NCI-H1105 (cell line): ENCODE measurements at regions not wholly inside any gene's neighbourhood (a gene's known extent, or its start where the extent isn't known, plus 50 kb on each side); places are given as distances from the start of the nearest gene placed in this dataset.
"Not testable (repeated sequence)": the region's sequence is repeated elsewhere in the genome, so short reads cannot be mapped to it uniquely, and the experiment has no call there.

Source experiments
- DNase-seq: peaks from one replicate; lab custom pipeline; 2025; lab: John Stamatoyannopoulos, UW

GRCh38 chr7:131673576-131673975 lies 117.1 kb upstream of the PODXL start:
- DNase-seq, result no peak

DNA sequence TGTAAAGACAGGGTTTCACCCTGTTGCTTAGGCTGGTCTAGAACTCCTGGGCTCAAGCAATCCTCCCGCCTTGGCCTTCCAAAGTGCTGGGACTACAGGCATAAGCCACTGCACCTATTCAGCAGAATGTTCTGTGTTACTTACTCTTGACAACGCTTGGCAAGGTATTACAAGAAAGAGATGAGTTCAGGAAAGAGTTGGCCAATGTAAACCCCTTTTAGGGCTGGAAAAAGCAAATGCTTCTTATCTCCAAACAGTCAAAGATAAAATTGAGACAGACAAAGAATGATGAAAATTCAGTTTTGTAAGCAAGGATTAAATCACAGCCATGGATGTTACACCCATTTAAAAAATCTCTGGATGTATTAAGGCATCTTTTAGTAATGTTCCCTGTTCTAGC lies 114.0 kb upstream of the PODXL start:
- no peak for DNase-seq

- DNase-seq, result no peak
Measured at GRCh38 chr7:131667699-131668098, 111.3 kb upstream of the PODXL start.

GRCh38 chr7:131665021-131665420 lies 108.6 kb upstream of the PODXL start:
- no peak for DNase-seq

GRCh38 chr7:131664570-131664969 lies 108.1 kb upstream of the PODXL start:
- DNase-seq, result no peak

DNA sequence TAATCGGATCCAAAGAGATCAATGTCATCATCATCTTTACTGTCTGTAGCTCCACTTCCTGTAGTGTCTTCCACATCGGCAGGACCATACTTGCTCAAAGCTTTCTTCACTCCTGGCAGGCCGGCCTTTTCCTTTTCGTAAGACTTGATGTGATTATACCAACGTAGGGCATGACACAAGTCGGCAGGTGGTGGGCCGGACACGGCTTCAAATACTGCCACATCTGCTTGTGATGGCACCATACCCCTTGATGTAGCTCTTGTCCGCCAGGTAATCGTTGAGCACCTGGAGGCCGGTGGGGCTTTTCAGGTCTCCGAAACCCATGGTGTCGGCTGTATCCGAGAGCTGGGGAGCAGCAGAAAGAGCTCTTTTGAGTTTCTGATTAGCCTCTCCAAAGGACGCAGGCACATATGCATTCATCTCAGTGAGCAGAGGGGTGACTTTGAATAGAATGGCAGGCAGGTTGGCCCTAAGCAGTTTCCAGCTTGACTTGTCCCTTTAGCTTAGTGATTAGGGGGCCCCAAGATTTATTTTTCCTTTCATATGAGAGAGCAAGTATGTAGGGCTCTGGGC lies 106.0 kb upstream of the PODXL start:
- DNase-seq, result not testable (repeated sequence)

DNA sequence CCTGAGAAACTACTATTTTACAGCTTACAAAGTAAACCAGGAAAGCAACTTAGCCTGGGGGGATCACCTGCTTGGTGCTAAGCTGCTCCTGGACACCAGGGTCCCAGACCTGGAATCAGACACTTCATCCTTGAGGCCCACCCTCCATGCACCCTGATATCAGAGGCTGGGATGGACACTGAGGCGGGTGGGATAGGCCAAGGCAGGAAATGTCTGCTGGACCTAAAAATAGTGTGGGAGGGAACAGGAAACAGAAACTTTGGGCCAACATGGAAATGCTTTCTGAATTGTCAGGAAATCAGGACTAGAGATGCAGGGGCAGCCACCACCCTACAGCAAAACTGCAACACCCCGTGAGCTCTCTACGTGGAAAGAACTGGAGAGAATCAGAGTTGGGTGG lies 101.5 kb upstream of the PODXL start:
- DNase-seq, result no peak

GRCh38 chr7:131656980-131657723 lies 100.7 kb upstream of the PODXL start:
- DNase-seq, result no peak

DNA sequence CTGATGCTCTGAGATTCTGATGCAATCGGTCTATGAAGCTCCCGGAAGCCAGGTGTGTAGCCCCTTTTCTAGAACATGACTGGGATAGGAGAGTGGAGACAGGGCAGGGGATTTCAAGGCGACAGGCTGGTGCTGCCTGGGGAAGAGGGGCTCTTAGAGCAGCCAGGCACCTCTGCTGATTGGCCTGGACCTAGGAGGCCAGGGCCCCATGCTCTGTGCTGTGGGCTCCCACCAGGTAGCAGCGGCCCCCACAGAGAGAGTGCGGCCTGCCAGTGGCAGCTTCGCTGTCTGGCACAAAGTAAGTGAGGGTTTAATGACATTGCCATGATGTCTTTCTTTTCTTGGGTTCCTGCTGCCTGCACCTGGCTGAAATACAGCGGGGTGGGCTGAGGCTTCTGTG lies 99.4 kb upstream of the PODXL start:
- no peak for DNase-seq

- DNase-seq, result no peak
Measured at GRCh38 chr7:131655447-131655846, 99.0 kb upstream of the PODXL start.

DNA sequence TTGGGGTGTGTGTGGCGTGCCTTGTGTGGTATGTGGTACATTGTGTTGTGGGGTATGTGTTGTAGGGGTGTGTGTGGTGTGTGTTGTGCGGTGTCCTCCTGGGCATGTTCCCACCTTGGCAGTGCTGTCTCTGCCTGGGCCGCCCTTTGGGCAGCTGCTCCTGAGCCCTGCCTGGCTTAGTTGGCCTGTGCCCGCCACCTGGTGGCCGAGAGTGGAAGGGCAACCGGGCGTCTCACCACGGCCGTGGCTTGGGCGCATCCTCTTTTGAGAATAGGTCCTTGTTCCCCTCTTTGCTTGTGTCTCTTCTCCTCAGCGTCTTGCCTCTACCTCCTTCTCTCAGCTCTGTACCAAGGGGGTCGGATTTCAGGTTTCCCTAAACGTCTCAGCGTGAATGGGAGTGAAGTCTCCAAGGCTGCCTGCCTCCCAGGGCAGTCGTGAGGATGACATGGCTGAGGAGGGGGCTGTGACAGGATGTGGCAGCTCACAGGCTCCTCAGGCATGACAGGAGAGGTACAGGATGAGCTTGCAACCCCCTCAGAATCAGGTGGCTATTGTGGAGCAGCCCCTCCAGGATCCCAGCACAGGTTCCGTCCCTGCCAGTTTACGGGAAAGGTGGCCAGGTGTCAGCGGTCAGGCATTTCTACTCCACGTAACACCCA lies 98.4 kb upstream of the PODXL start:
- DNase-seq, result peak; percentile 69

- DNase-seq, result no peak
Measured at GRCh38 chr7:131654249-131654558, 97.8 kb upstream of the PODXL start.

DNA sequence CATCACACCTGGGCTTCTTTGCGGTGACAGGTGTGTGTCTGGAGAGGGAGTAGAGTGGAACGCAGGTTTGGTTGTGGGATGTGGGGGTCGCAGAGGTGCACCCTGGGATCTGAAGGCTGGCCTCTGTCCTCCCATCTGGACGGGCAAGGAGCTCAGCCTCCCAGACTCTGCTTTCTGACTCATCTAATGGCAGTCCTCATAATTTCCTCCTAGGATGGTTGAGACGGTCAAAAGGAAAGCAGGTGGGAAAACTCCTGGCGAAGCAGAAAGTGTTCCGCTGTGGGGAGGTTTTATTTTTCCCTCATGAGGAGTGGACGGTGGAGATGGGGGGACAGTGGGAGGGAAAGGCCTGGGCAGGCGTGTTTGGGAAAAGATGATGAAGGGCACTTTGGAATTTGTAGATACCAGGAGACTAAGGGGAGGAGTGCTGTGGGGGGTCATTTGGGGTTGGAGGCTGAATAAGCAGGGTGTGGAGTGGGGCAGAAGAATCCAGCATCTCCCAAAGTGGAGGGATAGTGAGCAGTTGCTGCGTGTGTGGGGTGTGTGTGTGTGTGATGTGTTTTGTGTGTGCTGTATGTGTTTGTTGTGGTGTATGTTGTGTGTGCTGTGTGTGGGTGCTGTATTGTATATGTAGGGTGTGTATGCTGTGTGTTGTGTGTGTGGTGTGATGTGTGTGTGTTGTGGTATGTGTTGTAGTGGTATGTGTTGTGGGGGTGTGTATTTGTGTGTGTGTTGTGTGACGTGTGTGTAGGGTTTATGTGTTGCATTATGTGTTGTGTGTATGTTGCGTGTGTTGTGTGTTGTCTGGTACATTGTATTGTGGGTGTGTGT lies 97.2 kb upstream of the PODXL start:
- DNase-seq, result no peak

- no peak for DNase-seq
Measured at GRCh38 chr7:131652934-131653333, 96.5 kb upstream of the PODXL start.

DNA sequence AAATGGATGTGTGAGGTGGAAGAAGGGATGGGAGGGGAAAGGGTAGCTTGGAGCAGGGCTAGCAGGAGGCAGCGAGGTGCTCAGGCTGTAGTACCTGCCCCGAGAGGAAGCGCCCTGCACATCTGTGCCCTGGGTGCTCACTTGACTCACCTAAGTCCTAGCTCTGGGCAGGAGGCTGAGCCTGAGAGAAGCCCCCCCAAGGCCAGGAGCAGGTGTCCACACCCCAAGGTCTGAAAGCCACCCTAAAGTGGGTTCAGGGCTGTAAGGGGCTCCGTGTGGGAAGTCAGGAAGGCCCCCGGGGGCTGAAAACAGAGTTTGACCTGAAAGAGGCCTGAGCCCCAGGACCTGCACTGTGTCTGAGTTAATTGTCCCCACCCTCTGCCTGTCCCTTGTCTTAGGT lies 95.8 kb upstream of the PODXL start:
- DNase-seq, result no peak

DNA sequence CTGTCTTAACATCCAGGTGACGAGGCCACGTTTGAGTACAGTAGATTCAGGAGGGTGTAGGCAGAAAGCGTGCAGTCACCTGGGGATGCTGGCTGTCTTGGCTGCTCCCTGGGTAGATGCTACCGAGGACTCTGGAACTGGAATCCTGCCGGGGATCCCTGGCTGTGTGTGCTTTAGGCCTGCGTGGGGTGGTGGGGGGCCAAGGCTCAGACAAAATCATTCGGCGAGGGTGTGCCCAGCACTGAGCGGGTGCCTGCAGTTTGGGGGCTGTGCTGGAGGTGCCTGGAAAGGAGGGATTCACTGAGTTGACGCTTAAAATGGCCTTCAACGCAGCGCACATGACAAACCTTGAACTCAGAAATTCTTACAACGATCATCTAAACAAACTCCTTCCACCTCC lies 93.5 kb upstream of the PODXL start:
- DNase-seq, result no peak

DNA sequence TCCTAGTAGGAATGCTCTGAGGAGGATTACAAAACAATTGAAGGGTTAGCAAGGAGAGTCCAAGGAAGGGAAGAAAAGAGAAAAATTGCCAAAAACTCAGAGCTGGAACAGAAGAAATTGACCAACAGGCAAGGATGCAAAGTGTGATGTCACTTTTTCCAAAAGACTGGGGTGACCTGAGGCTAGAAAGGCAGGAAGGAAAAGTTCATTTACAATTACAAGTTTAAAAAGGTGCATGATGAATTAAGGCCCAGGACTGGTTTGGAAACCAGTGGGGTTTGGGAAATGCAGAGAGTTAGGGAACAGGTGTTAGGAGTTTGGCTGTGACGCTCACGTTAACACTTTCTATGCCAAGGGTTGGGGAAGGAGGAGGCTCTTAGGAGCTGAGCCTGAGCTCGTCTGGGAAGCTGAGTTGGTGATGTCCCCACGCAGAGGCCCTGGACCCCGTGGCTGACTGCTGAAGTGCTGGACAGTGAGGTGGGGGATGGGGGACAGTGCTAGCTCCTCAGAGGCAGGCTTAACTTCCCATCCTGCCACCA lies 92.6 kb upstream of the PODXL start:
- DNase-seq, result no peak

GRCh38 chr7:131648491-131648890 lies 92.1 kb upstream of the PODXL start:
- DNase-seq, result no peak

DNA sequence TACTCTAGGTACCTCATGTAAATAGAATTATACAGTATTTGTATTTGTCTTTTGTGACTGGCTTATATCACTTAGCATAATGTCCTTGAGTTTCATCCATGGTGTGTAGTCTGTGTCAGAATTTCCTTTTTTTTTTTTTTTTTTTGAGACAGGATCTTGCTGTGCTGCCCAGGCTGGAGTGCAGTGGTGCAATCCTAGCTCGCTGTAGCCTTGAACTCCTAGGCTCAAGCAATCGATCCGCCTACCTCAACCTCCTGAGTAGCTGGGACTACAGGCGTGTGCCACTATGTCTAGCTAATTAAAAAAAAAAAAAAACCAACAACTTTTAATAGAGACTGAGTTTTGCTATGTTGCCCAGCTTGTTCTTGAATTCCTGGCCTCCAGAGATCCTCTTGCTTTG lies 89.8 kb upstream of the PODXL start:
- no peak for DNase-seq

- no peak for DNase-seq
Measured at GRCh38 chr7:131642429-131642828, 86.0 kb upstream of the PODXL start.

DNA sequence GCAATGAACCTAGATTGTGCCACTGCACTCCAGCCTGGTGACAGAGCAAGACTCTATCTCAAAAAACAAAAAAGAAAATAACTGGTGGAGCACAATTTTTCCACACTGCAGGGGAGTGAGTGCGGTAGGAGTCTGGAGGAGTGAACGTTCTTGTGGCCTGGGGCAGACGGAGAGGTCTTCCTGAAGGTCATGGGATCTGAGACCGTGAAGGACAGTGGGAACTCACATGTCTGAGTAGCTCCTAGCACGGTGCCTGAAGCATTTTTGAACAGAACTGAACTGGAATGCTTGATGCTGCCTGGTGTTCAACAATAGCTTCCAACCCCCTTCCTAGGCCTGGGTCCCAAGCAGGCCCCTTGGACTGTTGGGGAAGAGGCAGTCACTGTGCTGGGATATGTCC lies 84.3 kb upstream of the PODXL start:
- DNase-seq, result no peak

DNA sequence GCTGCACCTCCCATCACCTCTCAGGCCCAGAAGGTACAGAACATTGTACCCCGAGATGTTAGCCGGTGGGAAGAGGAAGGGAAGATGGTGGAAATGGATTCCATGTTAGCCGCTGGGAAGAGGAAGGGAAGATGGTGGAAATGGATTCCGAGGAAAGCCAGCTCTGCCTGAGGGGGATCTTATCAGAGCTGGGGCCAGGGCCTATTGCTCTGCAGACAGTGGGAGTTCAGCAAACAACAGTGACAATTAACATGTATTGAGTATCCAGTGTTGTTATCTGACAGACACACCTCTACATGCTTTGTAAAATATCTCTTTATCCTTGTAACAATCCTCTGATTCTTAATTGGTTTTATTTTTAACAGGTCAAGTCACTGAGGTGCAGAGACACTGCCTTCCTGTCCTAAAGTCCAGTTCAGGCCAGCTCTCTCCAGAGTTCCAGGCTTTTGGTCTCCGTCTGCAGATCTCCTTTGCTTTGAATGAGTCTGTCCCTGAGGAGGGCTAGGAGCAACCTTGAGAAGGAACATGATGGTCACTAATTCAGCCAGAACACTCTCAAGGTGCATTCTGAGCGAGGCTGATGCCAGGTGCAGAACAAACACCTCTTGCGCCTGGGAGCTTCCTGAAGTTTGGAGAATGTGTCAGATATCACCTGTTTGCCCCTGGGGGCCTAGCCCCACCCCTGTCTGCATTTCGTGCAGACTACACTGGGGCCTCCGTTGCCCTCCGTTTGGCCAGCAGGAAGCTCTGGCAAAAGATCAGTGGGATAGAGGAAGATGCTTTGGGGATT lies 82.4 kb upstream of the PODXL start:
- no peak for DNase-seq
